Endothelial cell of umbilical vein (primary cell): ENCODE measurements at regions not wholly inside any gene's neighbourhood (a gene's known extent, or its start where the extent isn't known, plus 50 kb on each side); places are given as distances from the start of the nearest gene placed in this dataset.

Experiments used
- BruUV-seq: library from RNA; stranded (reverse); fragments of 400-500 nt; replicated peaks from 2 replicates; lab custom pipeline; 2021; lab: Mats Ljungman, UMichigan
- CTCF ChIA-PET: fragments of 300-600, 350-600 bp; sonication (Branson Sonifier 250); formaldehyde crosslinking; loops from one replicate; lab custom pipeline; 2021; ENCODE audit warnings: antibody characterized with exemption, inconsistent platforms; lab: Charles Lee
- POLR2A ChIA-PET: fragments of 300-600, 350-600 bp; sonication (Branson Sonifier 250); formaldehyde crosslinking; loops from one replicate; lab custom pipeline; 2021; ENCODE audit warnings: antibody characterized with exemption, inconsistent platforms; lab: Charles Lee
- DNase-seq: peaks from one replicate; pipeline ENCODE4 v3.0.0-alpha.2; 2011; ENCODE audit warnings: low read depth, low spot score
- FAIRE-seq: peaks from 2 replicates; lab custom pipeline; 2011; peaks lifted over from hg19 to GRCh38; lab: Jason Lieb, UNC
- H2AFZ ChIP-seq: 2 replicates; pipeline ENCODE4 v1.6.0; 2012; ENCODE audit warnings: low read depth, low read length, control low read depth, inconsistent platforms
- H3K27ac ChIP-seq: 2 replicates; pipeline ENCODE4 v1.5.1; 2011; ENCODE audit warnings: low read depth, mild to moderate bottlenecking, control low read depth, low read length, moderate library complexity; ENCODE audit not compliant: insufficient read depth
- H3K27me3 ChIP-seq, 2 experiments: 2 replicates each; pipeline versions ENCODE4 v1.6.0 to v1.6.1; 2011; ENCODE audit warnings: low read length in 2 of 2, mixed read lengths in 1 of 2; ENCODE audit not compliant: control insufficient read depth in 2 of 2, insufficient read depth in 2 of 2
- H3K36me3 ChIP-seq, 2 experiments: 2 replicates in 1 of 2; 3 replicates in 1 of 2; pipeline ENCODE4 v1.5.1; 2011; ENCODE audit warnings: low read length in 2 of 2, mild to moderate bottlenecking in 1 of 2, moderate library complexity in 1 of 2; ENCODE audit not compliant: control insufficient read depth in 2 of 2, insufficient read depth in 2 of 2; ENCODE audit errors: extremely low read depth in 1 of 2
- H3K4me1 ChIP-seq: 3 replicates; pipeline ENCODE4 v1.5.1; 2011; ENCODE audit warnings: mild to moderate bottlenecking, low read length; ENCODE audit not compliant: control insufficient read depth, insufficient read depth; ENCODE audit errors: extremely low read depth
- H3K4me2 ChIP-seq: 2 replicates; pipeline ENCODE4 v1.6.1; 2011; ENCODE audit warnings: low read length, control low read depth, mixed read lengths; ENCODE audit not compliant: insufficient read depth
- H3K4me3 ChIP-seq, 3 experiments: fragments of 200-600 bp in 1 of 3; sonication (generic), shearing (Covaris generic) in 1 of 3; replicated peaks in 1 of 3; 2 replicates each; pipeline ENCODE4 v1.5.1; 2011 to 2016; ENCODE audit warnings: control low read depth in 3 of 3, low read length in 3 of 3, mild to moderate bottlenecking in 2 of 3, inconsistent platforms in 1 of 3, low read depth in 1 of 3, moderate library complexity in 1 of 3; ENCODE audit not compliant: insufficient read depth in 1 of 3
- H3K79me2 ChIP-seq: 2 replicates; pipeline ENCODE4 v1.6.0; 2012; ENCODE audit warnings: low read length, inconsistent platforms; ENCODE audit not compliant: control insufficient read depth, insufficient read depth
- H3K9ac ChIP-seq: replicated peaks from 2 replicates; pipeline ENCODE3; 2011; ENCODE audit warnings: low read length, control low read depth; ENCODE audit not compliant: insufficient read depth; ENCODE audit errors: extremely low read depth
- H3K9me1 ChIP-seq: replicated peaks from 3 replicates; pipeline ENCODE4 v1.6.0; 2011; ENCODE audit warnings: mild to moderate bottlenecking, low read length; ENCODE audit not compliant: control insufficient read depth, insufficient read depth; ENCODE audit errors: extremely low read depth
- H3K9me3 ChIP-seq: replicated peaks from 2 replicates; pipeline ENCODE4 v1.5.1; 2012; ENCODE audit warnings: low read length, inconsistent platforms; ENCODE audit not compliant: control insufficient read depth, insufficient read depth
- H4K20me1 ChIP-seq: replicated peaks from 2 replicates; pipeline ENCODE3; 2011; ENCODE audit warnings: mild to moderate bottlenecking, low read length; ENCODE audit not compliant: control insufficient read depth, insufficient read depth; ENCODE audit errors: extremely low read depth
- CTCF ChIP-seq, 2 donors: IDR thresholded peaks; 1 replicate in 1 of 2; 2 replicates in 1 of 2; pipeline ENCODE4 v1.5.1; 2011; ENCODE audit warnings: low read length in 2 of 2, mild to moderate bottlenecking in 2 of 2, moderate library complexity in 2 of 2, control low read depth in 1 of 2, inconsistent platforms in 1 of 2, low read depth in 1 of 2; ENCODE audit not compliant: insufficient read depth in 1 of 2; ENCODE audit errors: extremely low read depth in 1 of 2
- EZH2 ChIP-seq: IDR thresholded peaks from 2 replicates; pipeline ENCODE4 v1.6.1; 2012; ENCODE audit warnings: borderline replicate concordance, low read depth, mild to moderate bottlenecking, moderate library complexity, low read length, inconsistent platforms; ENCODE audit not compliant: severe bottlenecking
- FOS ChIP-seq: IDR thresholded peaks from 2 replicates; pipeline ENCODE4 v1.6.1; 2011; ENCODE audit warnings: mild to moderate bottlenecking, low read length, moderate library complexity, borderline replicate concordance; ENCODE audit not compliant: insufficient read depth
- GATA2 ChIP-seq: IDR thresholded peaks from 2 replicates; pipeline ENCODE4 v1.7.0; 2011; ENCODE audit warnings: low read depth, mild to moderate bottlenecking, moderate library complexity, mixed read lengths, low read length; ENCODE audit not compliant: insufficient read length, insufficient read depth
- JUN ChIP-seq: IDR thresholded peaks from 2 replicates; pipeline ENCODE4 v1.6.1; 2011; ENCODE audit warnings: borderline replicate concordance, low read depth; ENCODE audit not compliant: insufficient read length, insufficient read depth
- MYC ChIP-seq: IDR thresholded peaks from one replicate; pipeline ENCODE4 v1.6.1; 2011; ENCODE audit warnings: mild to moderate bottlenecking, low read depth, low read length
- POLR2A ChIP-seq: IDR thresholded peaks from 2 replicates; pipeline ENCODE4 v1.6.1; 2012; ENCODE audit warnings: low read depth, mild to moderate bottlenecking, control low read depth, low read length
- POLR2AphosphoS5 ChIP-seq: IDR thresholded peaks from 2 replicates; pipeline ENCODE4 v1.6.1; 2012; ENCODE audit warnings: low read depth, mild to moderate bottlenecking, control low read depth, low read length, moderate library complexity; ENCODE audit not compliant: insufficient read depth
- dilution Hi-C: fragments of 300-500 bp; cut with MboI; formaldehyde crosslinking; loops from one replicate; pipeline ENCODE4 v1.15.0; 2019; ENCODE audit warnings: low sequenced_read_pairs; ENCODE audit not compliant: extremely low pct_ligation_motif_present
- intact Hi-C: fragments of 100-400 bp; cut with micrococcal nuclease; formaldehyde crosslinking; loops from one replicate; pipeline ENCODE4 v1.10.0; 2022
- TF ChIP-seq, protein P1 (sequence below): IDR thresholded peaks from 2 replicates; pipeline ENCODE4 v1.6.1; 2011; ENCODE audit not compliant: insufficient read depth, insufficient read length

DNA sequence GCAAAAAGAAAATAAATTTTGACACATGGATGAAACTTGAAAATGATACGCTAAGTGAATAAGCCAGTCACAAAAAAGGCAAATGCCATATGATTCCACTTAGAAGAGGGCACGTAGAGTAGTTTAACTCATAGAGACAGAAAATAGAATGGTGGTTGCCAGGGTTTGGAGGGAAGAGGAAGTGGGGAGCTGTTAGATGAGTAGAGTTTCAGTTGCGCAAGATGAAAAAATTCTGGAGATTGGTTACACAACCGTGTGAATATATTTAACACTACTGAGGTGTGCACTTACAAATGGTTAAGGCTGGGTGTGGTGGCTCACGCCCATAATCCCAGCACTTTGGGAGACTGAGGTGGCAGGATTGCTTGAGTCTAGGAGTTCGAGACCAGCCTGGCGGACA lies 93.4 kb upstream of the TMEM132E start:
- ChIA-PET POLR2A (no interaction called here), CTCF (interaction anchor here (0.6 to 1.4 kb wide), 2 partner anchors 19 to 57 kb away, joined by 3 read pairs; no protein-coding TSS in a partner anchor)
- dilution Hi-C loops, result no loop called here
- Histone ChIP-seq H2AFZ (no peak overlapping the region), H3K9me3 (no peaks in the 10 kb centered on the region), H3K9ac (no peak overlapping the region), H3K9me1 (no peaks in the 10 kb centered on the region), H3K27me3 (no peaks in the 10 kb centered on the region), H3K27ac (no peak overlapping the region), H4K20me1 (no peaks in the 10 kb centered on the region), H3K4me1 (no peaks in the 10 kb centered on the region), H3K79me2 (no peaks in the 10 kb centered on the region), H3K4me3 (no peak overlapping the region), H3K36me3 (no peaks in the 10 kb centered on the region), H3K4me2 (no peak overlapping the region)
- intact Hi-C loops, result no loop called here
- no peak for TF ChIP-seq EZH2
- TF ChIP-seq POLR2A, result no peak
- TF ChIP-seq, protein P1, sequence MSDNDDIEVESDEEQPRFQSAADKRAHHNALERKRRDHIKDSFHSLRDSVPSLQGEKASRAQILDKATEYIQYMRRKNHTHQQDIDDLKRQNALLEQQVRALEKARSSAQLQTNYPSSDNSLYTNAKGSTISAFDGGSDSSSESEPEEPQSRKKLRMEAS, result no peak
- TF ChIP-seq POLR2AphosphoS5, result no peak
- no peak for TF ChIP-seq JUN
- TF ChIP-seq GATA2, result no peak
- no peak for TF ChIP-seq MYC
- TF ChIP-seq FOS, result no peak
- TF ChIP-seq CTCF (IDR thresholded peaks at IDR 0.05; ENCODE audit: extremely low read depth in 1 of 2, insufficient read depth in 1 of 2, low read depth in 1 of 2, low read length in 2 of 2), result no peak
- FAIRE-seq (no peak), DNase-seq (no peak)
- BruUV-seq, result no TSS peak
